Subcutaneous abdominal adipose tissue (tissue), 5 donors: ENCODE measurements at regions not wholly inside any gene's neighbourhood (a gene's known extent, or its start where the extent isn't known, plus 50 kb on each side); places are given as distances from the start of the nearest gene placed in this dataset.

Experiments
- H3K27ac ChIP-seq: one replicate; pipeline ENCODE4 v1.7.0; 2013; ENCODE audit warnings: low read depth, mild to moderate bottlenecking, inconsistent platforms, low read length, moderate library complexity
- H3K27me3 ChIP-seq, 5 donors: one replicate each; pipeline ENCODE4 v1.7.0; 2013; ENCODE audit warnings: low read length in 5 of 5, inconsistent platforms in 1 of 5; ENCODE audit not compliant: control insufficient read depth in 5 of 5, insufficient read depth in 4 of 5
- H3K36me3 ChIP-seq, 5 donors: one replicate each; pipeline ENCODE4 v1.7.0; 2013; ENCODE audit warnings: low read length in 5 of 5; ENCODE audit not compliant: control insufficient read depth in 5 of 5, insufficient read depth in 5 of 5
- H3K4me1 ChIP-seq, 5 donors: one replicate each; pipeline ENCODE4 v1.7.0; 2013; ENCODE audit warnings: low read length in 5 of 5, mild to moderate bottlenecking in 3 of 5, moderate library complexity in 1 of 5; ENCODE audit not compliant: control insufficient read depth in 5 of 5, insufficient read depth in 5 of 5
- H3K4me3 ChIP-seq, 5 donors: one replicate each; pipeline ENCODE4 v1.7.0; 2013; ENCODE audit warnings: low read length in 5 of 5, low read depth in 1 of 5
- H3K9ac ChIP-seq, 5 donors: one replicate each; pipeline ENCODE4 v1.7.0; 2013; ENCODE audit warnings: low read length in 5 of 5, mild to moderate bottlenecking in 4 of 5, moderate library complexity in 3 of 5
- H3K9me3 ChIP-seq, 5 donors: one replicate each; pipeline ENCODE4 v1.7.0; 2013; ENCODE audit warnings: low read length in 5 of 5; ENCODE audit not compliant: control insufficient read depth in 5 of 5
- donor health status: healthy.
- donor health status: healthy.
- donor health status: healthy.
- donor health status: healthy.
- donor health status: healthy.

- Histone ChIP-seq H3K27ac (no peak overlapping the region), H3K4me1 (no peaks in the 10 kb centered on the region), H3K27me3 (no peaks in the 10 kb centered on the region), H3K9me3 (no peaks in the 10 kb centered on the region), H3K36me3 (no peaks in the 10 kb centered on the region), H3K9ac (no peak overlapping the region), H3K4me3 (no peak overlapping the region)
These were observed 468.5 kb downstream of the ZNF608 start for GRCh38 chr5:124277767-124278545.

- Histone ChIP-seq H3K9ac (no peak overlapping the region), H3K9me3 (no peaks in the 10 kb centered on the region), H3K27me3 (no peaks in the 10 kb centered on the region), H3K27ac (no peak overlapping the region), H3K4me1 (no peaks in the 10 kb centered on the region), H3K4me3 (no peak overlapping the region), H3K36me3 (no peaks in the 10 kb centered on the region)
These were observed 470.3 kb downstream of the ZNF608 start for GRCh38 chr5:124276166-124276565.

- no peaks in the 10 kb centered on the region for H3K9me3 ChIP-seq
- no peak overlapping the region for H3K27ac ChIP-seq
- H3K36me3 ChIP-seq: no peaks in the 10 kb centered on the region
- no peaks in the 10 kb centered on the region for H3K4me1 ChIP-seq
- H3K27me3 ChIP-seq: no peaks in the 10 kb centered on the region
- no peak overlapping the region for H3K4me3 ChIP-seq
- H3K9ac ChIP-seq: no peak overlapping the region
These were observed 471.5 kb downstream of the ZNF608 start for GRCh38 chr5:124274949-124275348.

- Histone ChIP-seq H3K36me3 (no peaks in the 10 kb centered on the region), H3K27ac (no peak overlapping the region), H3K9ac (no peak overlapping the region), H3K9me3 (no peaks in the 10 kb centered on the region), H3K27me3 (no peaks in the 10 kb centered on the region), H3K4me3 (no peak overlapping the region), H3K4me1 (peaks cover 4 to 14% (median 8%) of the 10 kb centered on the region in 5 donors)
These were observed 481.9 kb downstream of the ZNF608 start for GRCh38 chr5:124264499-124264898.

- no peak overlapping the region for H3K27ac ChIP-seq
- no peaks in the 10 kb centered on the region for H3K36me3 ChIP-seq
- H3K9ac ChIP-seq: no peak overlapping the region
- H3K27me3 ChIP-seq: no peaks in the 10 kb centered on the region
- no peak overlapping the region for H3K4me3 ChIP-seq
- peaks cover 4 to 14% (median 8%) of the 10 kb centered on the region in 5 donors for H3K4me1 ChIP-seq
- H3K9me3 ChIP-seq: no peaks in the 10 kb centered on the region
These were observed 482.6 kb downstream of the ZNF608 start for GRCh38 chr5:124263680-124264491.

- Histone ChIP-seq H3K27ac (no peak overlapping the region), H3K9ac (no peak overlapping the region)
These were observed 483.4 kb downstream of the ZNF608 start for GRCh38 chr5:124262991-124263571.

GRCh38 chr5:124262470-124262869 is 484.0 kb downstream of the ZNF608 start:
- H3K4me3 ChIP-seq: peak overlapping the region in 1 of 5 donors; percentile 2
- no peak overlapping the region for H3K9ac ChIP-seq
- no peaks in the 10 kb centered on the region for H3K27me3 ChIP-seq
- no peaks in the 10 kb centered on the region for H3K36me3 ChIP-seq
- peaks cover 4 to 14% (median 8%) of the 10 kb centered on the region in 5 donors for H3K4me1 ChIP-seq
- H3K27ac ChIP-seq: no peak overlapping the region
- no peaks in the 10 kb centered on the region for H3K9me3 ChIP-seq

More at GRCh38 chr5:124262991-124263571, 483.4 kb downstream of the ZNF608 start:
- Histone ChIP-seq H3K4me3 (no peak overlapping the region), H3K36me3 (no peaks in the 10 kb centered on the region), H3K4me1 (peaks cover 4 to 14% (median 8%) of the 10 kb centered on the region in 5 donors), H3K9me3 (no peaks in the 10 kb centered on the region), H3K27me3 (no peaks in the 10 kb centered on the region)

GRCh38 chr5:124261848-124262247 is 484.6 kb downstream of the ZNF608 start:
- peaks cover 0 to 2% (median 0%) of the 10 kb centered on the region in 5 donors for H3K9me3 ChIP-seq
- H3K27ac ChIP-seq: no peak overlapping the region
- H3K4me1 ChIP-seq: peaks cover 4 to 14% (median 8%) of the 10 kb centered on the region in 5 donors
- no peak overlapping the region for H3K4me3 ChIP-seq
- no peak overlapping the region for H3K9ac ChIP-seq
- no peaks in the 10 kb centered on the region for H3K36me3 ChIP-seq
- no peaks in the 10 kb centered on the region for H3K27me3 ChIP-seq

- no peak overlapping the region for H3K4me3 ChIP-seq
- peaks cover 4 to 14% (median 8%) of the 10 kb centered on the region in 5 donors for H3K4me1 ChIP-seq
- H3K27me3 ChIP-seq: no peaks in the 10 kb centered on the region
- H3K9ac ChIP-seq: no peak overlapping the region
- no peaks in the 10 kb centered on the region for H3K36me3 ChIP-seq
- H3K9me3 ChIP-seq: peaks cover 0 to 6% (median 0%) of the 10 kb centered on the region in 5 donors
- no peak overlapping the region for H3K27ac ChIP-seq
These were observed 485.4 kb downstream of the ZNF608 start for GRCh38 chr5:124260921-124261515.
